ENCODE measurements at regions not wholly inside any gene's neighbourhood (a gene's known extent, or its start where the extent isn't known, plus 50 kb on each side); places are given as distances from the start of the nearest gene placed in this dataset.
A peak's percentile ranks its signal among the peaks of the same experiment; 100 is the strongest.

- DNase-seq (ENCODE audit: low read depth) (peak; percentile 58), FAIRE-seq (no peak)
- Histone ChIP-seq H3K4me3 (ENCODE audit: low read depth, low read length) (no peak overlapping the region), H3K36me3 (ENCODE audit: control insufficient read depth, insufficient read depth, low read length) (no peaks in the 10 kb centered on the region), H3K27me3 (ENCODE audit: control insufficient read depth, insufficient read depth, low read length) (no peaks in the 10 kb centered on the region)
- TF ChIP-seq CTCF (IDR thresholded peaks at IDR 0.05; ENCODE audit: insufficient read depth, low read length, severe bottlenecking), result no peak
These were observed 119.8 kb downstream of the SIK1 start for GRCh38 chr21:43306911-43307676.

GRCh38 chr21:43306391-43306790 lies 120.5 kb downstream of the SIK1 start:
- FAIRE-seq (no peak), DNase-seq (ENCODE audit: low read depth) (no peak)
- Histone ChIP-seq H3K27me3 (ENCODE audit: control insufficient read depth, insufficient read depth, low read length) (no peaks in the 10 kb centered on the region), H3K36me3 (ENCODE audit: control insufficient read depth, insufficient read depth, low read length) (no peaks in the 10 kb centered on the region), H3K4me3 (ENCODE audit: low read depth, low read length) (no peak overlapping the region)
- TF ChIP-seq CTCF (IDR thresholded peaks at IDR 0.05; ENCODE audit: insufficient read depth, low read length, severe bottlenecking), result no peak

GRCh38 chr21:43305811-43306311 lies 121.1 kb downstream of the SIK1 start:
- H3K4me3 ChIP-seq (ENCODE audit: low read depth, low read length), result no peak overlapping the region
- DNase-seq (ENCODE audit: low read depth) (no peak), FAIRE-seq (no peak)
- H3K27me3 ChIP-seq (ENCODE audit: control insufficient read depth, insufficient read depth, low read length), result no peaks in the 10 kb centered on the region
- no peak for TF ChIP-seq CTCF (IDR thresholded peaks at IDR 0.05; ENCODE audit: insufficient read depth, low read length, severe bottlenecking)
- no peaks in the 10 kb centered on the region for H3K36me3 ChIP-seq (ENCODE audit: control insufficient read depth, insufficient read depth, low read length)

GRCh38 chr21:43305336-43305665 lies 121.6 kb downstream of the SIK1 start:
- FAIRE-seq (no peak), DNase-seq (ENCODE audit: low read depth) (no peak)
- H3K4me3 ChIP-seq (ENCODE audit: low read depth, low read length), result no peak overlapping the region
- no peaks in the 10 kb centered on the region for H3K36me3 ChIP-seq (ENCODE audit: control insufficient read depth, insufficient read depth, low read length)
- TF ChIP-seq CTCF (IDR thresholded peaks at IDR 0.05; ENCODE audit: insufficient read depth, low read length, severe bottlenecking), result no peak
- no peaks in the 10 kb centered on the region for H3K27me3 ChIP-seq (ENCODE audit: control insufficient read depth, insufficient read depth, low read length)

- no peak for DNase-seq (ENCODE audit: low read depth)
- no peaks in the 10 kb centered on the region for H3K36me3 ChIP-seq (ENCODE audit: control insufficient read depth, insufficient read depth, low read length)
- no peak for FAIRE-seq
- no peak for TF ChIP-seq CTCF (IDR thresholded peaks at IDR 0.05; ENCODE audit: insufficient read depth, low read length, severe bottlenecking)
- no peaks in the 10 kb centered on the region for H3K27me3 ChIP-seq (ENCODE audit: control insufficient read depth, insufficient read depth, low read length)
- H3K4me3 ChIP-seq (ENCODE audit: low read depth, low read length), result no peak overlapping the region
These were observed 122.2 kb downstream of the SIK1 start for GRCh38 chr21:43304621-43305335.

All from bronchial epithelial cell (primary cell).